H1 (cell line): ENCODE measurements at regions not wholly inside any gene's neighbourhood (a gene's known extent, or its start where the extent isn't known, plus 50 kb on each side); places are given as distances from the start of the nearest gene placed in this dataset.

Source experiments
- BRCA1 ChIP-seq: IDR thresholded peaks from 2 replicates; pipeline ENCODE4 v1.6.1; 2012; ENCODE audit warnings: low read depth, low read length, improper control_type of control experiment
- CBX5 ChIP-seq: fragments of 300-800, 300-1000 bp; sonication (generic); IDR thresholded peaks from 2 replicates; pipeline ENCODE4 v1.7.1; 2016; ENCODE audit warnings: antibody characterized with exemption, low read length, low read depth
- CEBPB ChIP-seq: IDR thresholded peaks from 2 replicates; pipeline ENCODE4 v1.6.1; 2012; ENCODE audit warnings: low read depth, low read length
- EP300 ChIP-seq, 2 experiments: IDR thresholded peaks; 1 replicate in 1 of 2; 2 replicates in 1 of 2; pipeline ENCODE4 v1.6.1; 2011 to 2012; ENCODE audit warnings: low read depth in 2 of 2, low read length in 2 of 2, mild to moderate bottlenecking in 2 of 2, borderline replicate concordance in 1 of 2, inconsistent platforms in 1 of 2, moderate library complexity in 1 of 2
- SIN3A ChIP-seq, 2 experiments: IDR thresholded peaks in 1 of 2; conservative IDR thresholded peaks in 1 of 2; 2 replicates each; pipeline ENCODE4 v1.6.1; 2011 to 2012; ENCODE audit warnings: low read length in 2 of 2, improper control_type of control experiment in 1 of 2, low read depth in 1 of 2, mild to moderate bottlenecking in 1 of 2
- SP4 ChIP-seq: IDR thresholded peaks from 2 replicates; pipeline ENCODE4 v1.6.1; 2012; ENCODE audit warnings: low read length, inconsistent platforms
- TAF7 ChIP-seq: optimal IDR thresholded peaks from 2 replicates; pipeline ENCODE3; 2011; ENCODE audit warnings: low read depth, mild to moderate bottlenecking, inconsistent platforms, low read length, moderate library complexity, borderline replicate concordance
- TBP ChIP-seq: IDR thresholded peaks from 2 replicates; pipeline ENCODE4 v1.6.1; 2011; ENCODE audit warnings: low read depth, low read length, improper control_type of control experiment
- TEAD4 ChIP-seq: IDR thresholded peaks from 2 replicates; pipeline ENCODE4 v1.6.1; 2012; ENCODE audit warnings: low read depth, low read length, inconsistent platforms, mixed read lengths
- TF ChIP-seq, protein P1 (sequence below): IDR thresholded peaks from 2 replicates; pipeline ENCODE4 v1.6.1; 2012; ENCODE audit warnings: low read length, inconsistent platforms

DNA sequence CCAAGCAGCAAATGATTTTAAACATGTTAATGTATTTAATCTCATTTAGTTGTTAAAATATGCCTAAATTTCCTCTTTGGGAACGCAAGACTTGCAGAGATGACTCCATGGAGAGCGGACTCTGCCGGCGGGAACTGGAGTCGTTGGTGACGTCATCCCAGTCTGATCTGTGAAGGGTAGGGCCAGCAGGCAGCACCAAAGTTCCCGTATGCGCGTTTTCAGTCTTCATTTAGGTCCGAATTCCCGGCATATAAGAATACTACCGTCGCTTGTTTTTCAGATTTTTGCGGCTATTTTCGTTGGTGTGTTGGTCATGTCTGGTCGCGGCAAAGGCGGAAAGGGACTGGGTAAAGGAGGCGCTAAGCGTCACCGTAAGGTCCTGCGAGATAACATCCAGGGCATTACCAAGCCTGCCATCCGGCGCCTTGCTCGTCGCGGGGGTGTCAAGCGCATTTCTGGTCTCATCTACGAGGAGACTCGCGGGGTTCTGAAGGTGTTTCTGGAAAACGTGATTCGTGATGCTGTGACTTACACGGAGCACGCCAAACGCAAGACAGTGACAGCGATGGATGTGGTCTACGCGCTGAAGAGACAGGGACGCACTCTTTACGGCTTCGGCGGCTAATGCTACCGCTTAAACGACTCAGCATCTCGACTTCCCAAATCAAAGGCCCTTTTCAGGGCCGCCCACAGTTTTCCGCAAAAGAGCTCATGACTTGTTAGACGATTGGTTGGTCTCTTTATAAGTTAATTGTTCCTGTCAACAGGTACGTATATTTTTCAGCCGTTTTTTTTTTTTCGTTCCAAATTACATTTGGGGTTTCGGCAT, 117.3 kb downstream of the HFE start (continued):
- peak; percentile 72 to 94; a peak in 3 of 4 replicates for TF ChIP-seq SIN3A (conservative IDR thresholded peaks at IDR 0.05 in 1 of 2, IDR thresholded peaks at IDR 0.05 in 1 of 2; ENCODE audit: low read depth in 1 of 2, low read length in 2 of 2)
- no peak for TF ChIP-seq BRCA1
- no peak for TF ChIP-seq TEAD4
- TF ChIP-seq SP4, result peak; percentile 96
- peak; percentile 13 to 95; a peak in 2 of 3 replicates for TF ChIP-seq EP300 (IDR thresholded peaks at IDR 0.05; ENCODE audit: borderline replicate concordance in 1 of 2, low read depth in 2 of 2, low read length in 2 of 2)
- no peak for TF ChIP-seq CBX5
- TF ChIP-seq, protein P1, sequence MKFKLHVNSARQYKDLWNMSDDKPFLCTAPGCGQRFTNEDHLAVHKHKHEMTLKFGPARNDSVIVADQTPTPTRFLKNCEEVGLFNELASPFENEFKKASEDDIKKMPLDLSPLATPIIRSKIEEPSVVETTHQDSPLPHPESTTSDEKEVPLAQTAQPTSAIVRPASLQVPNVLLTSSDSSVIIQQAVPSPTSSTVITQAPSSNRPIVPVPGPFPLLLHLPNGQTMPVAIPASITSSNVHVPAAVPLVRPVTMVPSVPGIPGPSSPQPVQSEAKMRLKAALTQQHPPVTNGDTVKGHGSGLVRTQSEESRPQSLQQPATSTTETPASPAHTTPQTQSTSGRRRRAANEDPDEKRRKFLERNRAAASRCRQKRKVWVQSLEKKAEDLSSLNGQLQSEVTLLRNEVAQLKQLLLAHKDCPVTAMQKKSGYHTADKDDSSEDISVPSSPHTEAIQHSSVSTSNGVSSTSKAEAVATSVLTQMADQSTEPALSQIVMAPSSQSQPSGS, result peak; percentile 99
- peak; percentile 98 for TF ChIP-seq TBP
- no peak for TF ChIP-seq CEBPB
- TF ChIP-seq TAF7, result peak; percentile 98
